PC-9 (cell line): ENCODE measurements at regions not wholly inside any gene's neighbourhood (a gene's known extent, or its start where the extent isn't known, plus 50 kb on each side); places are given as distances from the start of the nearest gene placed in this dataset.

Experiments used
- BruUV-seq: library from RNA; stranded (reverse); fragments of 400-500 nt; replicated peaks from 2 replicates; lab custom pipeline; 2021; lab: Mats Ljungman, UMichigan
- CTCF ChIA-PET: fragments of 300-600 bp; sonication (Branson Sonifier 250); formaldehyde crosslinking; loops from one replicate; lab custom pipeline; 2022; ENCODE audit warnings: antibody characterized with exemption; lab: Charles Lee
- POLR2A ChIA-PET: fragments of 300-600 bp; sonication (Branson Sonifier 250); formaldehyde crosslinking; loops from one replicate; lab custom pipeline; 2022; ENCODE audit warnings: antibody characterized with exemption; ENCODE audit not compliant: unreplicated experiment; lab: Charles Lee
- DNase-seq, 2 experiments: peaks; one replicate each; pipeline versions ENCODE4 v3.0.0 to v3.0.0-alpha.2; 2015 to 2022; ENCODE audit warnings: mixed read lengths in 1 of 2
- H2AFZ ChIP-seq: fragments of 200-600 bp; sonication (generic); 2 replicates; pipeline ENCODE4 v1.8.1; 2017; ENCODE audit warnings: antibody characterized with exemption
- H3F3A ChIP-seq: fragments of 200-600 bp; sonication (generic); 2 replicates; pipeline ENCODE4 v1.8.1; 2017; ENCODE audit warnings: antibody characterized with exemption, mild to moderate bottlenecking, low read depth; ENCODE audit not compliant: insufficient read depth
- H3K27ac ChIP-seq: fragments of 200-600 bp; sonication (generic); 2 replicates; pipeline ENCODE4 v1.6.1; 2016; ENCODE audit warnings: mixed run types
- H3K27me3 ChIP-seq: fragments of 200-600 bp; sonication (generic); 2 replicates; pipeline ENCODE4 v1.6.1; 2016; ENCODE audit warnings: low read depth, mixed run types; ENCODE audit not compliant: insufficient read depth
- H3K36me3 ChIP-seq: fragments of 200-600 bp; sonication (generic); 2 replicates; pipeline ENCODE4 v1.6.1; 2016; ENCODE audit warnings: low read depth, mixed run types
- H3K4me1 ChIP-seq: fragments of 200-600 bp; sonication (generic); replicated peaks from 2 replicates; pipeline ENCODE4 v1.6.1; 2016; ENCODE audit warnings: mixed run types; ENCODE audit not compliant: insufficient read depth
- H3K4me2 ChIP-seq: fragments of 200-600 bp; sonication (generic); 2 replicates; pipeline ENCODE4 v1.6.1; 2017; ENCODE audit warnings: mixed run types
- H3K4me3 ChIP-seq: fragments of 200-600 bp; sonication (generic); 2 replicates; pipeline ENCODE4 v1.6.1; 2016; ENCODE audit warnings: mixed run types
- H3K79me2 ChIP-seq: fragments of 200-600 bp; sonication (generic); 2 replicates; pipeline ENCODE4 v1.6.1; 2017; ENCODE audit warnings: low read depth, mixed run types
- H3K9me2 ChIP-seq: fragments of 200-600 bp; sonication (generic); 2 replicates; pipeline ENCODE4 v1.8.1; 2017; ENCODE audit warnings: mild to moderate bottlenecking; ENCODE audit not compliant: insufficient read depth
- H3K9me3 ChIP-seq: fragments of 200-600 bp; sonication (generic); 2 replicates; pipeline ENCODE4 v1.8.1; 2016; ENCODE audit warnings: low read depth; ENCODE audit not compliant: insufficient read depth
- H4K20me1 ChIP-seq: fragments of 200-600 bp; sonication (generic); 2 replicates; pipeline ENCODE4 v1.8.1; 2017; ENCODE audit not compliant: insufficient read depth
- CTCF ChIP-seq: fragments of 200-600 bp; sonication (generic); conservative IDR thresholded peaks from 2 replicates; pipeline ENCODE4 v1.6.1; 2017; ENCODE audit warnings: mixed run types, antibody characterized with exemption, mild to moderate bottlenecking, moderate library complexity
- EZH2 ChIP-seq: fragments of 200-600 bp; sonication (generic); IDR thresholded peaks from 2 replicates; pipeline ENCODE4 v1.8.0; 2017; ENCODE audit warnings: antibody characterized with exemption, low read depth
- intact Hi-C: fragments of 100-400 bp; cut with micrococcal nuclease; formaldehyde crosslinking; loops from one replicate; pipeline ENCODE4 v1.10.0; 2022; ENCODE audit not compliant: unreplicated experiment

- Histone ChIP-seq H3K4me3 (no peak overlapping the region), H3F3A (peaks cover 3% of the 10 kb centered on the region; the same call in 1 of the 2 replicates), H3K27me3 (no peaks in the 10 kb centered on the region), H3K4me1 (peaks cover 5% of the 10 kb centered on the region; the same call in 1 of the 2 replicates), H3K4me2 (no peak overlapping the region), H3K27ac (no peak overlapping the region), H4K20me1 (no peaks in the 10 kb centered on the region), H2AFZ (no peak overlapping the region), H3K9me3 (no peaks in the 10 kb centered on the region), H3K36me3 (no peaks in the 10 kb centered on the region), H3K9me2 (no peaks in the 10 kb centered on the region), H3K79me2 (no peaks in the 10 kb centered on the region)
- BruUV-seq: no TSS peak
- ChIA-PET POLR2A (no interaction called here), CTCF (interaction anchor here (0.5 kb wide), 1 partner anchor 919 kb away, joined by 5 read pairs; no protein-coding TSS in a partner anchor)
- no peak for DNase-seq
- TF ChIP-seq CTCF (no peak), EZH2 (no peak)
- intact Hi-C loops: no loop called here
These were observed 462.2 kb upstream of the NRP1 start for GRCh38 chr10:33796680-33797079.

GRCh38 chr10:33795529-33795928 is 461.1 kb upstream of the NRP1 start:
- TF ChIP-seq EZH2 (no peak), CTCF (no peak)
- H3K9me2 ChIP-seq: no peaks in the 10 kb centered on the region
- ChIA-PET POLR2A (no interaction called here), CTCF (no interaction called here)
- no peak overlapping the region for H3K27ac ChIP-seq
- BruUV-seq: no TSS peak
- H3K9me3 ChIP-seq: no peaks in the 10 kb centered on the region
- no peaks in the 10 kb centered on the region for H3K79me2 ChIP-seq
- no peak for DNase-seq
- H4K20me1 ChIP-seq: no peaks in the 10 kb centered on the region
- H3K4me1 ChIP-seq: no peaks in the 10 kb centered on the region
- H3K4me3 ChIP-seq: no peak overlapping the region
- no peak overlapping the region for H3K4me2 ChIP-seq
- H3K36me3 ChIP-seq: no peaks in the 10 kb centered on the region
- no peaks in the 10 kb centered on the region for H3F3A ChIP-seq
- no peak overlapping the region for H2AFZ ChIP-seq
- intact Hi-C loops: no loop called here
- no peaks in the 10 kb centered on the region for H3K27me3 ChIP-seq

GRCh38 chr10:33794460-33794859 is 460.0 kb upstream of the NRP1 start:
- no peak overlapping the region for H3K4me3 ChIP-seq
- no peak for DNase-seq
- H3K27me3 ChIP-seq: no peaks in the 10 kb centered on the region
- no TSS peak for BruUV-seq
- POLR2A ChIA-PET: no interaction called here
- H3K9me2 ChIP-seq: no peaks in the 10 kb centered on the region
- TF ChIP-seq EZH2: no peak
- no peak for TF ChIP-seq CTCF
- H3F3A ChIP-seq: no peaks in the 10 kb centered on the region
- H2AFZ ChIP-seq: no peak overlapping the region
- H3K79me2 ChIP-seq: no peaks in the 10 kb centered on the region
- intact Hi-C loops: no loop called here
- H3K27ac ChIP-seq: no peak overlapping the region
- CTCF ChIA-PET: no interaction called here
- no peaks in the 10 kb centered on the region for H3K4me1 ChIP-seq
- H3K4me2 ChIP-seq: no peak overlapping the region
- H3K36me3 ChIP-seq: no peaks in the 10 kb centered on the region
- H3K9me3 ChIP-seq: no peaks in the 10 kb centered on the region
- no peaks in the 10 kb centered on the region for H4K20me1 ChIP-seq
